ENCODE measurements at regions not wholly inside any gene's neighbourhood (a gene's known extent, or its start where the extent isn't known, plus 50 kb on each side); places are given as distances from the start of the nearest gene placed in this dataset.

DNA sequence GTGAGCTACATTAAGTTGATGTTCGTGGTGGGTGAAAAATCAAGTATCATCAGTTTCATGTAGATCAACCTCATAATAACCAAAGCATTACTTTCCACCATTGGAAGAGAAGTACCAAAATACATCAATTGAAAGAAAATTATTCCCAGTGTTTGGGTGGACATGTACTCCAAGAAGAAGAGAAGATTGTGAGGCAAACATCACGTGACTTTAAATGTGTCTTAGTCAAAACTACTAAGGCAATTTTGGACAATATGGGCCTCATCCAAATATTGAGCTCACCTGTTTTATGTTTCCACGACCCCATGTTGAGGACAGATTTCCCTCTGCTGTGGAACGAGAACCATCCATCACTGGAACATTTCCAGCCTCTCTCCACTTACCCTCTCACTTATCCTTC, 303.0 kb upstream of the LMCD1 start:
- no peak for DNase-seq
- H3K4me1 Mint-ChIP-seq (ENCODE audit: low read depth) = no peaks in the 10 kb centered on the region
- H3K27me3 Mint-ChIP-seq = peaks cover 21% of the 10 kb centered on the region
- no peaks in the 10 kb centered on the region for H3K36me3 Mint-ChIP-seq (ENCODE audit: low read depth)
- no peak overlapping the region for H3K4me3 Mint-ChIP-seq
- no peak overlapping the region for H3K27ac Mint-ChIP-seq
- H3K9me3 Mint-ChIP-seq = no peaks in the 10 kb centered on the region

DNA sequence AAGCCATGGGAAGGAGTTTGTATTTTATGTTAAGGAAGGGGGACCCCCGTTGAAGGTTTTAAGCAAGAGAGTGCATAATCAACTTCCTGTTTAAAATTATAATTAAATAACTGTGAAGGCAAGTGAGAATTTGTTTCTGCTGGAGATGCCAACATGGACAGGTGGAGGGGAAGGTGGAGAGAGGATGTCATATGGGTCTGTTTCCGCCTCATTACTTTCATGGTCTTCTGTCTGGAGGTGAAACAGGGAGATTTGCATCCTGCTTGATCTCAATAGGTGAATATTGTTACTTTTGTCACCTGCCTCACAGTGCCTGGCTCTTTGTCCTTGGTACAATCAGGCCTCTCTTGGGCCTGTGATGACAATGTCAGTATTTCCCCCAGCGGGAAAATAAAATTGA, 300.6 kb upstream of the LMCD1 start:
- no peaks in the 10 kb centered on the region for H3K36me3 Mint-ChIP-seq (ENCODE audit: low read depth)
- DNase-seq = no peak
- no peak overlapping the region for H3K27ac Mint-ChIP-seq
- H3K4me1 Mint-ChIP-seq (ENCODE audit: low read depth) = no peaks in the 10 kb centered on the region
- no peak overlapping the region for H3K4me3 Mint-ChIP-seq
- H3K9me3 Mint-ChIP-seq = no peaks in the 10 kb centered on the region
- peaks cover 15% of the 10 kb centered on the region for H3K27me3 Mint-ChIP-seq

- no peaks in the 10 kb centered on the region for H3K4me1 Mint-ChIP-seq (ENCODE audit: low read depth)
- no peak for DNase-seq
- no peak overlapping the region for H3K27ac Mint-ChIP-seq
- H3K4me3 Mint-ChIP-seq = no peak overlapping the region
- peaks cover 9% of the 10 kb centered on the region for H3K27me3 Mint-ChIP-seq
- no peaks in the 10 kb centered on the region for H3K36me3 Mint-ChIP-seq (ENCODE audit: low read depth)
- no peaks in the 10 kb centered on the region for H3K9me3 Mint-ChIP-seq
Observed at GRCh38 chr3:8201886-8202285, 299.7 kb upstream of the LMCD1 start.

GRCh38 chr3:8204331-8204730, 297.3 kb upstream of the LMCD1 start:
- no peaks in the 10 kb centered on the region for H3K9me3 Mint-ChIP-seq

DNA sequence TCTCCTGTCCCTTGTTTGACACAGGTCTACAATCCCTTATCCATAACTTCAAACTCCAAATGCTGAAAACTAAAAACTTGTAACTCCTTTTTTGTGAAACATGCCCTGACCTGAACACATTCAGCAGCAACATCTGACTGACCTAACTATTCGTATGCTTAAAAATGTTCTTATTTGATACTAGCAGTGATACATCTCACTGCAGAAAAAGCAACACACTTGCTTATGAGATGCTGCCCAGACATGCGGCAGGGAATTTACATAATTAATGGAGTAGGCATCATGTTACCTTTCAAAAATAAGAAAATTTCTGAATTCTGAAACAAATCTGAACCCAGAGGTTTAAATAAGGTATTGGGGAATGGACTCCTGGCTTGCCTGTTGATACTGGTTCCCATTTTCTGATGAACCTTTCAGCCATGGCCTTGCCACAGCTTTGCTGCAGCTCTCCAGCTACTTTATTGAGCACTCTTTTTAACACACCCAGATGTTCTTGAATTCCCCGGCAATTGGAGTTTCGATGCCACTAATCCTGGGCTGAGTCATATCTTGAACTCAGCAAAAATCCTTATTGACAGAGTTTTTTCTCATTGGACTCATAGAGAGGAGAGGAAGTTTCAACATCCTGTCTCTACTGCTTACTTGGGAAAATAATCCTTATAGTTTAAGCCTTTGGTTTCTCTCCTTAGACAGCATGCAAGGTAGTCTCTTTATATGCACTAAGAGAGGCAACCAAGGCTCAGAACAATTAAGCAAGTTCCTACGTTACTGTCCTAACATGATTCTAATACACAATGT, 296.6 kb upstream of the LMCD1 start:
- Mint-ChIP-seq H3K36me3 (ENCODE audit: low read depth) (no peaks in the 10 kb centered on the region), H3K4me1 (ENCODE audit: low read depth) (no peaks in the 10 kb centered on the region), H3K27me3 (no peaks in the 10 kb centered on the region), H3K9me3 (no peaks in the 10 kb centered on the region), H3K27ac (no peak overlapping the region), H3K4me3 (no peak overlapping the region)
- DNase-seq = no peak

More at GRCh38 chr3:8204331-8204730, 297.3 kb upstream of the LMCD1 start:
- no peaks in the 10 kb centered on the region for H3K27me3 Mint-ChIP-seq
- no peak overlapping the region for H3K4me3 Mint-ChIP-seq
- H3K4me1 Mint-ChIP-seq (ENCODE audit: low read depth) = no peaks in the 10 kb centered on the region
- no peaks in the 10 kb centered on the region for H3K36me3 Mint-ChIP-seq (ENCODE audit: low read depth)
- no peak overlapping the region for H3K27ac Mint-ChIP-seq
- no peak for DNase-seq

- Mint-ChIP-seq H3K4me3 (no peak overlapping the region), H3K27me3 (no peaks in the 10 kb centered on the region), H3K9me3 (no peaks in the 10 kb centered on the region), H3K4me1 (ENCODE audit: low read depth) (no peaks in the 10 kb centered on the region), H3K27ac (no peak overlapping the region), H3K36me3 (ENCODE audit: low read depth) (no peaks in the 10 kb centered on the region)
- DNase-seq = no peak
Observed at GRCh38 chr3:8205881-8206280, 295.7 kb upstream of the LMCD1 start.

- no peak overlapping the region for H3K27ac Mint-ChIP-seq
- no peaks in the 10 kb centered on the region for H3K9me3 Mint-ChIP-seq
- no peaks in the 10 kb centered on the region for H3K36me3 Mint-ChIP-seq (ENCODE audit: low read depth)
- H3K27me3 Mint-ChIP-seq = no peaks in the 10 kb centered on the region
- H3K4me3 Mint-ChIP-seq = no peak overlapping the region
- no peak for DNase-seq
- H3K4me1 Mint-ChIP-seq (ENCODE audit: low read depth) = no peaks in the 10 kb centered on the region
Observed at GRCh38 chr3:8206971-8207617, 294.5 kb upstream of the LMCD1 start.

- no peaks in the 10 kb centered on the region for H3K9me3 Mint-ChIP-seq
- no peaks in the 10 kb centered on the region for H3K4me1 Mint-ChIP-seq (ENCODE audit: low read depth)
- H3K36me3 Mint-ChIP-seq (ENCODE audit: low read depth) = no peaks in the 10 kb centered on the region
- DNase-seq = no peak
- no peak overlapping the region for H3K4me3 Mint-ChIP-seq
- H3K27me3 Mint-ChIP-seq = peaks cover 8% of the 10 kb centered on the region
- no peak overlapping the region for H3K27ac Mint-ChIP-seq
Observed at GRCh38 chr3:8210882-8211341, 290.7 kb upstream of the LMCD1 start.

GRCh38 chr3:8212794-8213193, 288.8 kb upstream of the LMCD1 start:
- H3K4me1 Mint-ChIP-seq (ENCODE audit: low read depth) = no peaks in the 10 kb centered on the region
- H3K27ac Mint-ChIP-seq = no peak overlapping the region
- no peak for DNase-seq
- H3K36me3 Mint-ChIP-seq (ENCODE audit: low read depth) = no peaks in the 10 kb centered on the region
- no peaks in the 10 kb centered on the region for H3K9me3 Mint-ChIP-seq
- H3K27me3 Mint-ChIP-seq = peaks cover 8% of the 10 kb centered on the region
- H3K4me3 Mint-ChIP-seq = no peak overlapping the region

DNA sequence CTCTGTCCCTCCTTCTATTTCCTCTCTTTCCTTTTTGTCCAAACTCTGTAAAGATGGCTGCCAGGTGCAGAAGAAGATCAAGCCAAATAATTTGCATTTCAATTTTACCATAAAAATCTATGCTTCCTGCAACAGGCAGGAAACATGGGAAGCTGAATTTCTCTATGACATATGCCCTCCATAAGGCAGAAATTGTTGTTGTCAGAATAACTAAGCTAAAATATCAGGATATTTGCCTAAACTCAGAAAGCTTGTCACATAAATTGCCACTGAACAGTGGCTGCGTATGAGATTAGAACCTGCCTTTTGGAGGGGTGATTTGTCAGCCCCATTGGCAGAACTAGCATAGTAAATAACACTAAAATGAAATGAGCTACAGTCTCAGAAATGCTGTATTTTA, 288.3 kb upstream of the LMCD1 start:
- no peak for DNase-seq
- Mint-ChIP-seq H3K27me3 (peaks cover 8% of the 10 kb centered on the region), H3K27ac (no peak overlapping the region), H3K36me3 (ENCODE audit: low read depth) (no peaks in the 10 kb centered on the region), H3K4me1 (ENCODE audit: low read depth) (no peaks in the 10 kb centered on the region), H3K4me3 (no peak overlapping the region), H3K9me3 (no peaks in the 10 kb centered on the region)

GRCh38 chr3:8215821-8216220, 285.8 kb upstream of the LMCD1 start:
- H3K27ac Mint-ChIP-seq = no peak overlapping the region
- no peaks in the 10 kb centered on the region for H3K36me3 Mint-ChIP-seq (ENCODE audit: low read depth)
- peaks cover 12% of the 10 kb centered on the region for H3K27me3 Mint-ChIP-seq
- H3K4me1 Mint-ChIP-seq (ENCODE audit: low read depth) = no peaks in the 10 kb centered on the region
- no peak for DNase-seq
- no peaks in the 10 kb centered on the region for H3K9me3 Mint-ChIP-seq
- no peak overlapping the region for H3K4me3 Mint-ChIP-seq

GRCh38 chr3:8218353-8218940, 283.2 kb upstream of the LMCD1 start:
- no peaks in the 10 kb centered on the region for H3K4me1 Mint-ChIP-seq (ENCODE audit: low read depth)
- no peak for DNase-seq
- no peaks in the 10 kb centered on the region for H3K36me3 Mint-ChIP-seq (ENCODE audit: low read depth)
- no peak overlapping the region for H3K4me3 Mint-ChIP-seq
- no peak overlapping the region for H3K27ac Mint-ChIP-seq
- H3K9me3 Mint-ChIP-seq = no peaks in the 10 kb centered on the region
- H3K27me3 Mint-ChIP-seq = peaks cover 8% of the 10 kb centered on the region

GRCh38 chr3:8220291-8220690, 281.3 kb upstream of the LMCD1 start:
- Mint-ChIP-seq H3K9me3 (no peaks in the 10 kb centered on the region), H3K4me3 (no peak overlapping the region), H3K27me3 (peaks cover 7% of the 10 kb centered on the region), H3K36me3 (ENCODE audit: low read depth) (no peaks in the 10 kb centered on the region), H3K4me1 (ENCODE audit: low read depth) (no peaks in the 10 kb centered on the region), H3K27ac (no peak overlapping the region)
- no peak for DNase-seq

GRCh38 chr3:8223766-8224165, 277.9 kb upstream of the LMCD1 start:
- no peaks in the 10 kb centered on the region for H3K36me3 Mint-ChIP-seq (ENCODE audit: low read depth)
- no peak overlapping the region for H3K27ac Mint-ChIP-seq
- H3K4me3 Mint-ChIP-seq = no peak overlapping the region
- H3K4me1 Mint-ChIP-seq (ENCODE audit: low read depth) = no peaks in the 10 kb centered on the region
- peaks cover 2% of the 10 kb centered on the region for H3K27me3 Mint-ChIP-seq
- H3K9me3 Mint-ChIP-seq = no peaks in the 10 kb centered on the region
- no peak for DNase-seq

DNA sequence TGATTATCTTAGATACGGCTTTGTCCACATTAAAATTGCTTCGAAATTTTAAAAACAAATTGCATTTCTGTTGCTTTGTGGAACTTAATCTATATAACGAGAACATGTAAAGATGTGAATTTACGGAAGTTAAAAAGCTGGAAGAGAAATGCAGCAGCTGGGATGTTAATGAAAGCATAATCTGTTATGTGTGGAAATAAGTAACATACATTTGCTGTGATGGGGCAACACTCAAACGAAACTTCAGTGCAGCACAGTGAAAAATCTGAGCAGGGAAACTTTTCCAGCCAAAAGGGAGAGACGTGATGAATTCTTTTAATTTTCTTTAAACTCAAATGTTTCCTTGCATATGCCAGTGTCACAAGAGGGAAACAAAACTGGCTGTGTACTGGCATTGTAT, 276.7 kb upstream of the LMCD1 start:
- no peak for DNase-seq
- Mint-ChIP-seq H3K9me3 (no peaks in the 10 kb centered on the region), H3K4me1 (ENCODE audit: low read depth) (no peaks in the 10 kb centered on the region), H3K27me3 (no peaks in the 10 kb centered on the region), H3K4me3 (no peak overlapping the region), H3K36me3 (ENCODE audit: low read depth) (no peaks in the 10 kb centered on the region), H3K27ac (no peak overlapping the region)
